Endodermal cell (in vitro differentiated cells): ENCODE measurements at regions not wholly inside any gene's neighbourhood (a gene's known extent, or its start where the extent isn't known, plus 50 kb on each side); places are given as distances from the start of the nearest gene placed in this dataset.

Experiments used
- DNase-seq: peaks from one replicate; pipeline ENCODE4 v3.0.0-alpha.2; 2017
- H3K27ac ChIP-seq: 2 replicates; pipeline ENCODE4 v1.5.1; 2013; ENCODE audit warnings: mild to moderate bottlenecking, low read depth, low read length, moderate library complexity
- H3K27me3 ChIP-seq: 2 replicates; pipeline ENCODE4 v1.6.1; 2013; ENCODE audit warnings: mild to moderate bottlenecking, low read length, moderate library complexity; ENCODE audit not compliant: insufficient read depth, control insufficient read depth, poor library complexity, severe bottlenecking
- H3K36me3 ChIP-seq: 2 replicates; pipeline ENCODE4 v1.7.0; 2013; ENCODE audit warnings: mild to moderate bottlenecking, low read length, moderate library complexity; ENCODE audit not compliant: control insufficient read depth, insufficient read depth
- H3K4me1 ChIP-seq: one replicate; pipeline ENCODE4 v1.7.0; 2013; ENCODE audit warnings: low read length; ENCODE audit not compliant: control insufficient read depth, insufficient read depth
- H3K4me3 ChIP-seq: 2 replicates; pipeline ENCODE4 v1.5.1; 2013; ENCODE audit warnings: mild to moderate bottlenecking, low read length, moderate library complexity
- H3K9ac ChIP-seq: 2 replicates; pipeline ENCODE4 v1.6.1; 2013; ENCODE audit warnings: mild to moderate bottlenecking, low read length, moderate library complexity; ENCODE audit not compliant: poor library complexity, severe bottlenecking; ENCODE audit errors: extremely low read depth
- H3K9me3 ChIP-seq: 2 replicates; pipeline ENCODE4 v1.6.1; 2013; ENCODE audit warnings: mild to moderate bottlenecking, low read length, moderate library complexity; ENCODE audit not compliant: control insufficient read depth
- H3K27ac Mint-ChIP-seq: 2 replicates; pipeline ENCODE4 v1.8.0; 2020; ENCODE audit warnings: mixed read lengths
- H3K27me3 Mint-ChIP-seq: 2 replicates; pipeline ENCODE4 v1.8.0; 2021; ENCODE audit warnings: mild to moderate bottlenecking, mixed read lengths; ENCODE audit not compliant: insufficient read depth
- H3K36me3 Mint-ChIP-seq: 2 replicates; pipeline ENCODE4 v1.8.0; 2020; ENCODE audit warnings: low read depth, mixed read lengths
- H3K4me1 Mint-ChIP-seq: 2 replicates; pipeline ENCODE4 v1.8.0; 2020; ENCODE audit warnings: mixed read lengths
- H3K4me3 Mint-ChIP-seq: 2 replicates; pipeline ENCODE4 v1.8.0; 2020; ENCODE audit warnings: mild to moderate bottlenecking, moderate library complexity, mixed read lengths
- H3K9me3 Mint-ChIP-seq: 2 replicates; pipeline ENCODE4 v1.8.0; 2020; ENCODE audit warnings: mild to moderate bottlenecking, mixed read lengths
- CTCF ChIP-seq: fragments of 200-600 bp; sonication (generic); conservative IDR thresholded peaks from 2 replicates; pipeline ENCODE4 v1.5.0; 2021; ENCODE audit warnings: antibody characterized with exemption, mild to moderate bottlenecking
- WGBS, 2 experiments: methylation state at CpG; one replicate each; pipeline versions ENCODE4 v1.1.5 to v1.1.7; 2013; ENCODE audit warnings: missing lambda C conversion rate in 2 of 2, mixed read lengths in 1 of 2; ENCODE audit not compliant: insufficient coverage in 1 of 2, insufficient read length in 1 of 2; 5-methylcytosine and 5-hydroxymethylcytosine counted together

- no peak overlapping the region for H3K4me3 ChIP-seq
- no peaks in the 10 kb centered on the region for H3K36me3 ChIP-seq
- no peak overlapping the region for H3K4me3 Mint-ChIP-seq
- peaks cover 8% of the 10 kb centered on the region for H3K4me1 ChIP-seq
- no peak overlapping the region for H3K9ac ChIP-seq
- H3K27ac Mint-ChIP-seq, result peak overlapping the region; percentile 86
- no peaks in the 10 kb centered on the region for H3K36me3 Mint-ChIP-seq
- H3K27ac ChIP-seq, result no peak overlapping the region
- no peaks in the 10 kb centered on the region for H3K27me3 ChIP-seq
- H3K9me3 Mint-ChIP-seq, result no peaks in the 10 kb centered on the region
- H3K4me1 Mint-ChIP-seq, result peaks cover 55% of the 10 kb centered on the region
- H3K9me3 ChIP-seq, result no peaks in the 10 kb centered on the region
- DNase-seq, result no peak
- no peak for TF ChIP-seq CTCF
- H3K27me3 Mint-ChIP-seq, result no peaks in the 10 kb centered on the region
- 79 to 96% methylated on average over 9 to 17 of the region's 17 CpGs for WGBS, 2 experiments
These were observed 344.3 kb downstream of the BRD1 start for GRCh38 chr22:49483281-49483870.

- H3K4me3 Mint-ChIP-seq, result no peak overlapping the region
- H3K27ac ChIP-seq, result no peak overlapping the region
- peaks cover 8% of the 10 kb centered on the region for H3K4me1 ChIP-seq
- no peak overlapping the region for H3K9ac ChIP-seq
- 93 to 96% methylated on average over 13 of the region's 13 CpGs for WGBS, 2 experiments
- no peaks in the 10 kb centered on the region for H3K27me3 ChIP-seq
- H3K4me1 Mint-ChIP-seq, result peaks cover 51% of the 10 kb centered on the region
- H3K27ac Mint-ChIP-seq, result no peak overlapping the region
- no peak for DNase-seq
- H3K4me3 ChIP-seq, result no peak overlapping the region
- H3K36me3 ChIP-seq, result no peaks in the 10 kb centered on the region
- H3K36me3 Mint-ChIP-seq, result no peaks in the 10 kb centered on the region
- no peaks in the 10 kb centered on the region for H3K9me3 ChIP-seq
- no peaks in the 10 kb centered on the region for H3K9me3 Mint-ChIP-seq
- no peaks in the 10 kb centered on the region for H3K27me3 Mint-ChIP-seq
- no peak for TF ChIP-seq CTCF
These were observed 344.9 kb downstream of the BRD1 start for GRCh38 chr22:49482811-49483210.

GRCh38 chr22:49481659-49482399, 345.8 kb downstream of the BRD1 start:
- no peaks in the 10 kb centered on the region for H3K27me3 Mint-ChIP-seq
- peaks cover 8% of the 10 kb centered on the region for H3K4me1 ChIP-seq
- no peak overlapping the region for H3K9ac ChIP-seq
- H3K4me3 ChIP-seq, result no peak overlapping the region
- no peaks in the 10 kb centered on the region for H3K36me3 Mint-ChIP-seq
- H3K27me3 ChIP-seq, result no peaks in the 10 kb centered on the region
- peak; percentile 87 for DNase-seq
- peak overlapping the region; percentile 47 for H3K4me3 Mint-ChIP-seq
- no peak overlapping the region for H3K27ac ChIP-seq
- H3K4me1 Mint-ChIP-seq, result peaks cover 47% of the 10 kb centered on the region
- H3K9me3 ChIP-seq, result no peaks in the 10 kb centered on the region
- H3K27ac Mint-ChIP-seq, result peak overlapping the region; percentile 89
- WGBS, 2 experiments, result 40 to 55% methylated on average over 11 to 35 of the region's 35 CpGs
- no peaks in the 10 kb centered on the region for H3K36me3 ChIP-seq
- H3K9me3 Mint-ChIP-seq, result no peaks in the 10 kb centered on the region
- no peak for TF ChIP-seq CTCF
